Adrenal gland (tissue), 9 donors: ENCODE measurements at regions not wholly inside any gene's neighbourhood (a gene's known extent, or its start where the extent isn't known, plus 50 kb on each side); places are given as distances from the start of the nearest gene placed in this dataset.

Source experiments
- DNase-seq, 7 donors: peaks; one replicate each; pipeline ENCODE4 v3.0.0-alpha.2; 2019 to 2020
- H3K27ac ChIP-seq, 5 donors: fragments of 200-600 bp; sonication (generic) in 4 of 5; 1 replicate in 3 of 5; 2 replicates in 2 of 5; pipeline versions ENCODE4 v1.5.1 to v1.8.0; 2016 to 2020; ENCODE audit warnings: mild to moderate bottlenecking in 1 of 5
- H3K27me3 ChIP-seq: fragments of 200-600 bp; 2 replicates; pipeline ENCODE4 v1.8.0; 2021
- H3K36me3 ChIP-seq, 2 donors: fragments of 200-600 bp; replicated peaks in 1 of 2; 1 replicate in 1 of 2; 2 replicates in 1 of 2; pipeline versions ENCODE4 v1.5.1 to v1.8.0; 2018 to 2022
- H3K4me1 ChIP-seq, 2 donors: fragments of 200-600 bp; replicated peaks in 1 of 2; 1 replicate in 1 of 2; 2 replicates in 1 of 2; pipeline versions ENCODE4 v1.5.1 to v1.8.0; 2018 to 2021
- H3K4me3 ChIP-seq, 4 donors: fragments of 200-600 bp; sonication (generic) in 3 of 4; one replicate each; pipeline ENCODE4 v1.5.1; 2016 to 2018
- H3K9me3 ChIP-seq, 3 donors: fragments of 200-600 bp; sonication (generic) in 1 of 3; replicated peaks in 1 of 3; 1 replicate in 2 of 3; 2 replicates in 1 of 3; pipeline versions ENCODE4 v1.5.1 to v1.8.0; 2016 to 2021
- POLR2A ChIP-seq, 2 donors: fragments of 450-650 bp; IDR thresholded peaks; one replicate each; pipeline ENCODE4 v1.6.1; 2017; ENCODE audit warnings: antibody characterized with exemption in 2 of 2, mild to moderate bottlenecking in 2 of 2, moderate library complexity in 1 of 2
- WGBS, 4 donors: extraction: QIAGEN DNeasy Blood & Tissue Kit in 2 of 4; methylation state at CpG; one replicate each; pipeline versions ENCODE4 v1.1.5 to v1.1.7; 2013 to 2017; 5-methylcytosine and 5-hydroxymethylcytosine counted together
- intact Hi-C, 2 donors: fragments of 100-400 bp; cut with DNase I; formaldehyde crosslinking; loops; one replicate each; pipeline versions ENCODE4 v1.14.1 to v1.15.0; 2022 to 2023
- TF ChIP-seq, protein P1 (sequence below), 6 experiments: fragments of 450-650 bp in 4 of 6; fragments of 200-600 bp in 2 of 6; sonication (generic) in 1 of 6; IDR thresholded peaks; 1 replicate in 5 of 6; 2 replicates in 1 of 6; pipeline versions ENCODE4 v1.5.1 to v1.8.0; 2016 to 2021; ENCODE audit warnings: antibody characterized with exemption in 6 of 6, mild to moderate bottlenecking in 2 of 6, moderate library complexity in 1 of 6
- donor health status: healthy with polysubstance abuse.
- donor health status: Bipolar disorder and iron deficiency.
- donor health status: DM: yes; HTN: yes; CAD: no.
- donor health status: DM: no; HTN: no; CAD: no.
- donor health status: DM: no; HTN: no; CAD: no.

DNA sequence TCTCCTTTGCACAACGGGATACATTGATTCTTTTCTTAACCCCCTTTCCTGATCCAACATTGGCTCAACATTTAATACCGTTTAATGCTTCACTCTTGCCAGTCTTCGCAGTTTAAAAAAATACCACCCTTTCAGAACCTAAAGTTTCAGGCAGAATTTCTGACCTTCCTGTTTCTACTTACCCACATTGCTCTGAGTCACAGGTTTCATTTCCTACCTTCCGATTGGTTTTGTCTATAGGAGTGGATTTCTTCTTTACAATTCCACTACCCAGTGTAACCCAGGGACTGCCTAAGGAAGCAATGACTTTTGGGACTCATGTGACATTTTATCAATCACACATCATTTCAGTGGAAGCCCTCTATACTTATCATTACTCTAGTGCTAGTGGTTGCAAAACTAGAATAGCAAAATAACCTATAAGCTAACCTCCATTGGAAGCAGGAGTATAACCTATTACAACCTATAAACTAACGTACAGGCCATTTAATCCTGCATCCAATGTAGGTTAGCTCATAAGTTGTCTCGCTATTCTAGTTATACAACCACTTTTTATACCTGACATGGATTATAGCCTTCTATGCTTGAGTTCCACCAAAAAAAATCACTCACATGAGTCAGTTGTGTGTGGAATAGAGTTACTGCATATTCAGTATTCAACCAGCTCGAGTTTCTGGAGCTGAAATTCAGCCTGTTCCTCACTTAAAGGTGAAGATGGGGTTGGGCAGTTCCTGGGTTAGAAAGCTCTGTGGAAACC is 64.9 kb upstream of the KITLG start:
- 77 to 81% (median 80%) methylated on average over 7 of the region's 7 CpGs for WGBS, 4 donors
- Histone ChIP-seq H3K36me3 (no peaks in the 10 kb centered on the region), H3K27me3 (no peaks in the 10 kb centered on the region), H3K27ac (no peak overlapping the region), H3K4me1 (no peaks in the 10 kb centered on the region), H3K4me3 (no peak overlapping the region), H3K9me3 (peaks cover 0 to 2% (median 0%) of the 10 kb centered on the region in 3 donors)
- TF ChIP-seq POLR2A (IDR thresholded peaks at IDR 0.05), result no peak
- TF ChIP-seq, protein P1, sequence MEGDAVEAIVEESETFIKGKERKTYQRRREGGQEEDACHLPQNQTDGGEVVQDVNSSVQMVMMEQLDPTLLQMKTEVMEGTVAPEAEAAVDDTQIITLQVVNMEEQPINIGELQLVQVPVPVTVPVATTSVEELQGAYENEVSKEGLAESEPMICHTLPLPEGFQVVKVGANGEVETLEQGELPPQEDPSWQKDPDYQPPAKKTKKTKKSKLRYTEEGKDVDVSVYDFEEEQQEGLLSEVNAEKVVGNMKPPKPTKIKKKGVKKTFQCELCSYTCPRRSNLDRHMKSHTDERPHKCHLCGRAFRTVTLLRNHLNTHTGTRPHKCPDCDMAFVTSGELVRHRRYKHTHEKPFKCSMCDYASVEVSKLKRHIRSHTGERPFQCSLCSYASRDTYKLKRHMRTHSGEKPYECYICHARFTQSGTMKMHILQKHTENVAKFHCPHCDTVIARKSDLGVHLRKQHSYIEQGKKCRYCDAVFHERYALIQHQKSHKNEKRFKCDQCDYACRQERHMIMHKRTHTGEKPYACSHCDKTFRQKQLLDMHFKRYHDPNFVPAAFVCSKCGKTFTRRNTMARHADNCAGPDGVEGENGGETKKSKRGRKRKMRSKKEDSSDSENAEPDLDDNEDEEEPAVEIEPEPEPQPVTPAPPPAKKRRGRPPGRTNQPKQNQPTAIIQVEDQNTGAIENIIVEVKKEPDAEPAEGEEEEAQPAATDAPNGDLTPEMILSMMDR (IDR thresholded peaks at IDR 0.05), result no peak
- intact Hi-C loops, result no loop called here
- no peak for DNase-seq

DNA sequence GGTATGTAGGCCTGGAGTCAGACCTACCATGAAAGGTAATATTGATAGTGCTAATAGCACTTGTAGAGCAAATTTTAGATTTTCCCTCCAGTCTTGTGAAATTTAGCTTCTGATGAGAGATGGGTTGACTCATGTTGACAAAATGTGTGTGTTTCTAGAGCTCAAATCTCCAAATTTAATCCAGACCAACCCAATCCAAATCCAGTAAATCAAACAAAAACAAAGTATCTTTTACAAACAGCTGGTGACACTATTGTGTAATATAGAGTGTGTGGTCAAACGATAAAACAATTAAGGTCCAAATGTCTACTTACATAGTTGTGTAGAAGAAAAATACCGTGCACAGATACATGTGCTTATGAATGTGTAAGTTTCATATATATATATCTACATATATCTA is 63.4 kb upstream of the KITLG start:
- 83 to 94% (median 87%) methylated on average over 2 of the region's 2 CpGs for WGBS, 4 donors
- Histone ChIP-seq H3K27ac (no peak overlapping the region), H3K4me3 (no peak overlapping the region), H3K36me3 (no peaks in the 10 kb centered on the region), H3K9me3 (no peaks in the 10 kb centered on the region), H3K4me1 (peaks cover 0 to 4% of the 10 kb centered on the region in 2 donors), H3K27me3 (no peaks in the 10 kb centered on the region)
- no peak for TF ChIP-seq POLR2A (IDR thresholded peaks at IDR 0.05)
- TF ChIP-seq, protein P1 (IDR thresholded peaks at IDR 0.05), result no peak
- intact Hi-C loops, result no loop called here
- DNase-seq, result no peak

DNA sequence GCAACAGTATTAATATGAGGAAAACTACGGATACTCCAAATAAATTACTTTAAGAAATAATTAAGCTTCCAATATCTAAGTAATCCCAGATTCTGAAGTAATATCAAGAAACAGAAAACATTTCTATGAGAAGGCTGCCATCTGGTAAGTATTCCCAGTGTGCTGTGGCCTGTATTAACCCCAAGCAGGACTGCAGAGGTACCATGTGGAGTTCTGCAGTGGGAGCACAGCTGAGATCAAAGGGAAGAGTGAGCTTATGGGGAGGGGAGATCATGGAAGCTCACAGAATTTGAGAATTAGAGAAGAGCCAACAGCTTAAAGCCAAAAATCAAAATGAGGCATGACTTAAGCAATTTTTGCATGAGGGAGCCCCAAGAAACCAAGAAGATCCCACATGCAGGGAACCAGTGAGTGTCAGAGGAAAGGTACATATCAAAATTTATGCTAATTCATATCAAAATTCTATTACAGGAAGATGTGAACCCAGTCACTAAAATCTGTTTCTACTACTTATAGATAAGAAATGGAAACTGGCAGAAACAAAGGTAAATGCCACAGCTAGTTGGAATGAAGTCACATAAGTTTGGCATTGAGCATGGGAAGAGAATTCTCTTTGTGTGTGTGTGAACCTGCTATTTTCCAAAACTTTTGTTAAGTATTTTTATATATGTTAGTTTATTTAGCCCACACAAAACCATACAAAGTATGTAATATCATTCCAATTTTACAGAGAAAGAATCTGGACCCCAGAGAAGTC is 62.6 kb upstream of the KITLG start:
- no peak for DNase-seq
- H3K27me3 ChIP-seq, result no peaks in the 10 kb centered on the region
- H3K4me1 ChIP-seq, result peaks cover 0 to 4% of the 10 kb centered on the region in 2 donors
- no peak overlapping the region for H3K27ac ChIP-seq
- intact Hi-C loops, result no loop called here
- no peak overlapping the region for H3K4me3 ChIP-seq
- no peaks in the 10 kb centered on the region for H3K36me3 ChIP-seq
- 70 to 82% (median 79%) methylated on average over 1 of the region's 1 CpG for WGBS, 4 donors
- no peaks in the 10 kb centered on the region for H3K9me3 ChIP-seq
- TF ChIP-seq, protein P1 (IDR thresholded peaks at IDR 0.05), result no peak
- no peak for TF ChIP-seq POLR2A (IDR thresholded peaks at IDR 0.05)

DNA sequence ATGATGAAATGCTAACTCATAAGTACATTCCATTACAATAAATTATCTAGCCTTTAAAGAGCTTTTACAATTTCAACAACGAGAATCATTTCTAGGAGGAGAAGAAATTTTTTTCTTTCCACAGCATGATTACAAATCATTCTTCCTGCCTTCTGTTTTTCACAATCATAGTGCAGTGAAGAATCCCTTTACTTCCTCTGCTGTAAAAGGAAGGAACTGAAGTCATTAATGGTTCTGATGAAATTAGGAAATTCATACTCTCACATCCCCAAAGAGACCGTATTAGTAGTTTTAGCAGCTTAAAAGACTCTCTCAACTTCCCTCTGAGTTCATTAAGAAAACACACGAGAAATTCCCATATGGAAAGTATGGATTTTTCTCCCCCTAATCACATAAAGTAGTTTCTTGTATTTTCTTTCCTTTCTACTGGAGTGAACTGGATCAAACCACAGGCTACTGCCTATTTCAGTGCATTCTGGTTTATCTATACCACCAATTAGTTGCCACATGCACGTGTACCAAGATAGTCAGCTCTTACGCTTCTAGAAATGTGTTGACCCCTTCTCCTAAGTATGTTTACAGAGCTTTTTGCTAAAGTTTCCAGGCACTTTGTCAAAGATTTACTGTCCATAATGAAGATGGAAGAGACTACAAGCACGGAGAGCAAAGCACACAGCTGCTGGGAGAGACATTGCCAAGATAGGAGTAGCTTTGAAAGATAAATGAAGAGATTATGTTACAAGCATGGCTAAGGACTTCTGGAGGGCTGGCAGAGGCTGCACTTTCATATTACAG is 58.9 kb upstream of the KITLG start:
- no peak for DNase-seq
- intact Hi-C loops, result no loop called here
- no peaks in the 10 kb centered on the region for H3K36me3 ChIP-seq
- WGBS, 4 donors, result 39 to 54% (median 42%) methylated on average over 6 of the region's 6 CpGs
- no peaks in the 10 kb centered on the region for H3K27me3 ChIP-seq
- TF ChIP-seq, protein P1 (IDR thresholded peaks at IDR 0.05), result peak in 1 of 6 experiments; percentile 15
- no peak for TF ChIP-seq POLR2A (IDR thresholded peaks at IDR 0.05)
- no peak overlapping the region for H3K27ac ChIP-seq
- no peak overlapping the region for H3K4me3 ChIP-seq
- H3K4me1 ChIP-seq, result peaks cover 0 to 4% of the 10 kb centered on the region in 2 donors
- H3K9me3 ChIP-seq, result no peaks in the 10 kb centered on the region
